GM18907 (cell line): ENCODE measurements at regions not wholly inside any gene's neighbourhood (a gene's known extent, or its start where the extent isn't known, plus 50 kb on each side); places are given as distances from the start of the nearest gene placed in this dataset.
"Not testable (repeated sequence)": the region's sequence is repeated elsewhere in the genome, so short reads cannot be mapped to it uniquely, and the experiment has no call there.

Source experiments
- ATAC-seq: cut with Tn5 transposase; IDR thresholded peaks from one replicate; pipeline ENCODE4 v1.9.1; 2021; ENCODE audit warnings: mild to moderate bottlenecking, moderate library complexity; ENCODE audit not compliant: unreplicated experiment

- ATAC-seq, result no peak
Observed at GRCh38 chr4:137881641-137882040, 349.3 kb upstream of the PCDH18 start.

- ATAC-seq, result not testable (repeated sequence)
Observed at GRCh38 chr4:137868067-137868466, 335.8 kb upstream of the PCDH18 start.

DNA sequence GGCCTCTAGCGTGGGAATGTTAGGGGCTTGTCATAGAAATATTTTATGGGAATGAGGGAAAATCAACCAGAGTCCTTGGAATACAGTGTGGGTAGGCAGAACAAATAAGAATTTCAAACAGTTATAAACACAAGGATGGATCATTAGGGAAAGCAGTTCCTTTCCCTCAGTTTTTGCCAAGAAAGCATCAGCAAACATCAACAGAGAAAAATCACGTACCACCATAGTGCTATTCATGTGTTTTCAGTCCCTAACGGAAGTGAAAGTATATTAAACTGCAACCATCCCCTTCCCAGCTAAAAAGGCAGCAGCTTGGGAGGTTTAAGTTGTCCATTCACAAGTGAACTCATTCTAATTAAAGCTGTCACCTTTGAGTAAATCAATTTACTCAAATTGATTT is 334.4 kb upstream of the PCDH18 start:
- ATAC-seq, result no peak

GRCh38 chr4:137861682-137862081 is 329.4 kb upstream of the PCDH18 start:
- ATAC-seq, result no peak

DNA sequence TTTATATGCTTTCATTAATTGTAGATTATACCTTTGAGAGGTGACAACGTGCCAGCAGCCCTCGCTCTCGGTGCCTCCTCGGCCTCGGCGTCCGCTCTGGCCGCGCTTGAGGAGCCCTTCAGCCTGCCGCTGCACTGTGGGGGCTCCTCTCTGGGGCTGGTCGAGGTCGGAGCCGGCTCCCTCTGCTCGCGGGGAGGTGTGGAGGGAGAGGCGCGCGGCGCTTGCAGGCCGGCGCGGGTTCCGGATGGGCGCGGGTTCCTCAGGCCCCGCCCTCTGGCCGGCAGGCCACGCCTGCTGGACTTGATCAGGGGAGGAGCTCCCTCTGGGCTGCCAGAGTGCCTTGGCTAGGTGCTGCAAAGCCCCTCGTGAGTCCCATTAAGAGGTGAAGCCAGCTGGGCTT is 321.1 kb upstream of the PCDH18 start:
- ATAC-seq, result no peak

GRCh38 chr4:137852326-137852725 is 320.0 kb upstream of the PCDH18 start:
- no peak for ATAC-seq

GRCh38 chr4:137851435-137851834 is 319.1 kb upstream of the PCDH18 start:
- no peak for ATAC-seq

- ATAC-seq, result not testable (repeated sequence)
Observed at GRCh38 chr4:137827945-137828344, 295.7 kb upstream of the PCDH18 start.

DNA sequence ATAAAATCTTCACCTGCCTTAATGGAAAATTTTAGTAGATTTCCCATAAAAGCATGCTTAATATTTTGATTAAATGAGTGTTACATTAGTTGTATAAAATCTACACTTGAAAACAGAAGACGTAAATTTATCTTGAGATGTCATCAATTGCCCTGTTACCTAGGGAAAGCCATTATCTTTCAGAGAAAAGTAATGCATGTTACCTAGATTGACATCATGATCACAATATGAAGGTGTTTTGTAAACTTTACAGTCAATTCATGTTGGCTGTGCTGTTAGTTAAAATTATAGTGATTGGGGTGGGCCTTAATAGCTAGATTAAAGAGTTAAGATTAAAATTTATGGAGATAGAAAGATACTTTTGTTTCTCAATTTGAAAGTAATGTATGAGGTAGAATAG is 293.2 kb upstream of the PCDH18 start:
- ATAC-seq, result no peak

DNA sequence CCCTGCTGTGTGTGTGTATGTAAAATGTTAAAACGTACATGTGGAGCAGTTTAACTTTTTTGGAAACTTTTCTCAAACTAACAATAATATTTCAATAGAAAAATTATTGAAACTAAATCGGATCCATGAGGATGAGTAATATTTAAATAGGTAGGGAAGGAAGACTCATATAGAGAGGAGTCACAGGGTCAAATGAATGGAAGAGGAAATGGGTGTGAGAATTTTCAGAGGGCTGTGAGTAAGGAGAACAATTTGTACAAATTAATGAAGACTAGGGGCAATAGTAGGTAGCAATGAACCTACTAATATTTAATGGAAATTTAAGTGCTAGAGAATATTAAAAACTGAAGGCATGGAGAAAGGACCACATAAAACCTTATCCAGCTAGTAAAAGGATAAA is 290.7 kb upstream of the PCDH18 start:
- ATAC-seq, result no peak

GRCh38 chr4:137819964-137820383 is 287.7 kb upstream of the PCDH18 start:
- peak; percentile 97 for ATAC-seq

GRCh38 chr4:137812258-137812657 is 280.0 kb upstream of the PCDH18 start:
- no peak for ATAC-seq

GRCh38 chr4:137806420-137806819 is 274.1 kb upstream of the PCDH18 start:
- ATAC-seq, result no peak

GRCh38 chr4:137804906-137805495 is 272.7 kb upstream of the PCDH18 start:
- ATAC-seq, result no peak

DNA sequence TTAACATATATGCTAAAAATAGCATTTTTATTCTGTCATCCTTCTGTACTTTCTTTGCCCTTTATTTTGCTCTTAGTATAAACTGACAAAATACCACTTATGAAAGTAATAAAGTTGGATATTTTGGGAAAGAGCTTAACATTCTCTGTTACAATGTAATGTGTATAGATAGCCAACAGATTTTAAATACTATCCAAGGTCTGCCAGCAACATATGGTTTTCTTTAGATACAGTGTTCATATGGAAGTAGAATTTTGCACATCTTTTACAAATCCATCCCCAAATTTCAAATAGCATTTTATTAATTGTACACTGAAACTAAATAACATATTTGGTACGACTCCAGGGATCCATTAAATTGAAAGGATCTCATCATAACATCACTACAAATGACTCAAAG is 268.6 kb upstream of the PCDH18 start:
- no peak for ATAC-seq

DNA sequence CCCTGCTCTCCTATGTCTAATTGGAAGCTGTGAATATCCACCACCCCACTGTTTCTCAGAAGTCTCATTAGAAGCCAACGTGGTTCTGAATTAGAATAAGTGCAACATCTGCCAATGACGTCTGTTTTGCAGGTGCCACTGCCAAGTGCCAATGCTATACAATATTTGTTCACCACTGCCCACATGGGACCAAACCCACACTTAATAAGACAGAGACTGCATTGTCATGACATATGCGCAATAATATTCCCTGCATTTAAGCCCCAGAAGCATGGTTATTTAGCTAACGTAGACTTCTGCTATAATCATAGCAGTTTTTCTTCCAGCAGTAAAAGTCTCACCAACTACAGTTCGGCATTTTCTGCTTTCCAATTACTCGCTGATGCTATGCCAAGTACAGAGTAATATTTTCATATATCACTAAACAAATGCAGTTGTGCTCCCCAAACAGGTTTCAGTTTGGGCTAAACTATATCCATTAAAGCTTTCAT is 262.5 kb upstream of the PCDH18 start:
- ATAC-seq, result no peak

GRCh38 chr4:137789263-137789662 is 257.0 kb upstream of the PCDH18 start:
- not testable (repeated sequence) for ATAC-seq

GRCh38 chr4:137783923-137784322 is 251.6 kb upstream of the PCDH18 start:
- ATAC-seq, result not testable (repeated sequence)

GRCh38 chr4:137775701-137776100 is 243.4 kb upstream of the PCDH18 start:
- ATAC-seq, result no peak

GRCh38 chr4:137774501-137774900 is 242.2 kb upstream of the PCDH18 start:
- no peak for ATAC-seq

DNA sequence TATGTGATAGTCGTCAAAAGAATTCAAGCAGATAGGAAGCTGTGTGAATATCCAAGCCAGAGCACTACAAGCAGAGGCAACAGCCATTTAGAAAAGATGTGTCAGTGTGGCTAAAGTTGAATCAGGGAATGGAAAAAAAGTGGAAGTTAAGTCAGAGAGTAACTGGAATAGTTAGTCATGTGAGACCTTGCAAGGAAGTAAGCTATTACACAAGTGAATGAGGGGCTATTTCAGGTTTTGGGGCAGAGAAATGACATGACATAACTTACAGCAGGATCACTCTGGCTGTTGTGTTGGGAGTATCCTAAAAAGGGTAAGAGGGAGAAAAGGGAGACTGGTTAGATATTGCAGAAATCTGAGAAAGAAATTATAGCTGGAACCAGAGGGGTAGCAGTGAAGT is 236.6 kb upstream of the PCDH18 start:
- ATAC-seq, result no peak

DNA sequence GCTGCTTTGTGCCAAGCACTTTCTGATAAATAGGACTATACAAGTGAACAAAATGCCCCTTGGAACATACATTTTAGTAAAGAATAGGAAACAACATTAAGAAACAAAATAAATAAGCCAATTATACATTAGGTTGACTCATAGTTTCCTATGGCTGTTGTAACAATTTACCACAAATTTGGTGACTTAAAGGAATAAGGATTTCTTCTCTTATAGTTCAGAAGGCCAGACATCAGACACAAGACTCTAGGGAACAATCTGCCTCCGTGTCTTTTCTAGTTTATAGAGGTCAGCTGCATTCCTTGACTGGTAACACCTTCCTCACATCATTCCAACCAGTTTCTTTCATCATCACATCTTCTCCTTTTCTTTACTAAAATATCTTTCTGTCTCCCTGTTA is 235.9 kb upstream of the PCDH18 start:
- no peak for ATAC-seq

- no peak for ATAC-seq
Observed at GRCh38 chr4:137762591-137762990, 230.3 kb upstream of the PCDH18 start.
